ENCODE measurements at regions not wholly inside any gene's neighbourhood (a gene's known extent, or its start where the extent isn't known, plus 50 kb on each side); places are given as distances from the start of the nearest gene placed in this dataset.

DNA sequence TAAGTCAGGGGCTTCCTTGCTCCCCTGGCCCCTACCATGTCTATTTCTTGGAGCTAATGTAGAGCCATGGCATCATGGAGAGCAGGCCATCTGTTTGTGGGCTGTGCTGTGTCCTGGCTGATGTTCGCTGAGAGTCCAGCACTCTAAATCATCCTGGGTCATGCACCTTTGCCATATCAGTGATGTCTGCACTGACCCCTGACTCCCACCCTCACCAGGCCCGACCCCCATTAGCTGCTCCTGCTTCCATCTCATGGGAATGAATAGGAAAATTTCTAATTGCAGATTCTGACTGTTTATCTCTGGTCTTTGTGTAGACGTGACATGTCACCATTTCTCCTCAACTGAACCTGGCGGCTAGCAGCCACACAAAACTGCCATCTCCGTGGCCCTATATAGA, 236.9 kb downstream of the NSG2 start (continued):
- TF ChIP-seq CHD7 (IDR thresholded peaks at IDR 0.05; ENCODE audit: insufficient replicate concordance, low read length) (no peak), CHD2 (IDR thresholded peaks at IDR 0.05; ENCODE audit: low read length) (no peak), CTBP2 (IDR thresholded peaks at IDR 0.05; ENCODE audit: borderline replicate concordance, insufficient read depth, insufficient read length, low read length) (no peak), CREB1 (IDR thresholded peaks at IDR 0.05) (no peak), SIN3A (conservative IDR thresholded peaks at IDR 0.05 in 1 of 2, IDR thresholded peaks at IDR 0.05 in 1 of 2; ENCODE audit: low read depth in 1 of 2, low read length in 2 of 2) (no peak), RNF2 (IDR thresholded peaks at IDR 0.05; ENCODE audit: borderline replicate concordance, low read depth, low read length, missing control alignments, poor library complexity, severe bottlenecking) (no peak), SP4 (IDR thresholded peaks at IDR 0.05; ENCODE audit: low read length) (no peak), RBBP5 (IDR thresholded peaks at IDR 0.05; ENCODE audit: borderline replicate concordance, low read depth, low read length) (no peak), EGR1 (IDR thresholded peaks at IDR 0.05; ENCODE audit: borderline replicate concordance, low read depth, low read length) (no peak), JUN (IDR thresholded peaks at IDR 0.05; ENCODE audit: low read depth, low read length) (no peak), SUZ12 (IDR thresholded peaks at IDR 0.05; ENCODE audit: low read length) (no peak)
